ENCODE measurements at regions not wholly inside any gene's neighbourhood (a gene's known extent, or its start where the extent isn't known, plus 50 kb on each side); places are given as distances from the start of the nearest gene placed in this dataset.

- no peak for TF ChIP-seq POLR2A (IDR thresholded peaks at IDR 0.05; ENCODE audit: low read length)
- no peak for TF ChIP-seq CTCF (IDR thresholded peaks at IDR 0.05)
- TF ChIP-seq RFX5 (IDR thresholded peaks at IDR 0.05): no peak
- no peak for TF ChIP-seq RAD21 (conservative IDR thresholded peaks at IDR 0.05 in 1 of 2, IDR thresholded peaks at IDR 0.05 in 1 of 2)
- TF ChIP-seq NR3C1 (IDR thresholded peaks at IDR 0.05): no peak
- no peak for TF ChIP-seq CHD4 (IDR thresholded peaks at IDR 0.05; ENCODE audit: borderline replicate concordance)
- TF ChIP-seq EP300 (IDR thresholded peaks at IDR 0.05): no peak
- no peak for TF ChIP-seq ZNF302 (CRISPR knock-in tag; IDR thresholded peaks at IDR 0.05)
- TF ChIP-seq ELK1 (IDR thresholded peaks at IDR 0.05; ENCODE audit: low read depth, low read length): no peak
Measured at GRCh38 chr15:35843498-35843897, 297.5 kb upstream of the DPH6 start.
